HG03460 (cell line): ENCODE measurements at regions not wholly inside any gene's neighbourhood (a gene's known extent, or its start where the extent isn't known, plus 50 kb on each side); places are given as distances from the start of the nearest gene placed in this dataset.
"Not testable (repeated sequence)": the region's sequence is repeated elsewhere in the genome, so short reads cannot be mapped to it uniquely, and the experiment has no call there.

ENCODE experiments used
- ATAC-seq: cut with Tn5 transposase; IDR thresholded peaks from one replicate; pipeline ENCODE4 v1.9.1; 2021; ENCODE audit not compliant: unreplicated experiment

DNA sequence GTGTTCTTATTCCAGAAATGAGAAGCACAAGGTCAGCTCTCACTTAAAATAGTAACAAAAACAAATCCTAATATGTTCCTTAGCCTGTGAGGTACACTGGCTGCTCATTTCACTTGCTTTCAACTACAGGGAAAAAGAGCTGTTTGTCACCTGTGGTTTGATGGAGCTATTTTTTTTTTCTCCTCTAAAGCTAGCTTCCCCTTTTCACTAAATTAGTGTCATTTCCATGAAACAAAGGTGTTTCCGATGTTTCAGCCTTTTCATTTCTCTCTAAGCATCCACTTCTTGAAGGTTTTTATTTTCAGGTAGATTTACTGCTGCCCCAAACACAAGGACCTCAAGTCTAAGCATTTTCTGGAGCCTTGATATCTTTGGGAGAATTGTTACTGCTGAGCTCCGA lies 148.6 kb downstream of the RBMX2 start:
- no peak for ATAC-seq

DNA sequence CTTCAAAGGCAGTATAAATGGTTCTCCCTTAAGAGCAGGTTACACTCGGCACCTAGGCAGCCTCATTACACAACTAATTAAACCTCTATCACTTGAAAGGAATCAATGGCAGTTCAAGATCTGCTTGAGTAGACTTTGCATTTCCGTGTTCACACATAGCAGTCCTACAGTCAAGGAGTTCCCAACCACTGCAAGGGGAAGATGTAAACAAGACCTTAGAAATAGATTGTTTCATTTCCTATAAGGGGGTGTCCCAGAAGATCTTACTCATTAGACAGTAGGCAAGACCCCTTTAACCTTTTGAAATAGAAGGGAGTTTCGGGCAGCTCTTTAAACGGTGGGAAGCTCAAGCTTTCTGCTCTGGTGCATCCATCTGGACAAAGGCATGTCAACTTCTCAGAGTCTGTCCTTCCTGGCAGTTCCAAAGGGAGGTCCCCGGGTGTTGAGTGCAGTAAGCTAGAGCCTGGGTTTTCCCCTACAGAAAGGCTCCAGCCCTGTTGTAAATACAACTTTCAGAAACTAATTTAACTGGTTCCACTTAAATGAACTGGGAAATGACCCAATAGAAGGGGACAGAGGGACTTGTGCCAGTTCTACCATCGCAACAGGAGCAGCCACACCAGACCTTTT lies 150.8 kb downstream of the RBMX2 start:
- peak; percentile 90 for ATAC-seq

DNA sequence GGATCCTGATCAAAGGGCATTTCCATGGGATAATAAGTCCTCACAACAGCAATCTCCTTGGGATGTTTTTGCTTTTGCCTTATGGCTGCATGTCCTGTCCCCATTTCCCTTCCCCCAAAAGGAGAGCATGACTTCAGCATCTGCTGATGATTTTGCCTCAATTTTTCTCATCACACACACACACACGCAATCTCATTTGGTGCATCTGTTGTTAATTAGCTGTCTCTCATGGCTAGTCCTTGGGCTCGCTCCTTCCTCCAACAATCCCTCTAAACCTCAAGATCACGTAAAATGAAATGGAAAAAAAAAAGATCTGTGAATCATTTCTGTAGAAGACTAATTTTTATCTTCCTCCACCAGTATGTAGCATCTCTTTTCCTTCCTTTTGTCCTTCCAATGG lies 153.6 kb downstream of the RBMX2 start:
- ATAC-seq: no peak

DNA sequence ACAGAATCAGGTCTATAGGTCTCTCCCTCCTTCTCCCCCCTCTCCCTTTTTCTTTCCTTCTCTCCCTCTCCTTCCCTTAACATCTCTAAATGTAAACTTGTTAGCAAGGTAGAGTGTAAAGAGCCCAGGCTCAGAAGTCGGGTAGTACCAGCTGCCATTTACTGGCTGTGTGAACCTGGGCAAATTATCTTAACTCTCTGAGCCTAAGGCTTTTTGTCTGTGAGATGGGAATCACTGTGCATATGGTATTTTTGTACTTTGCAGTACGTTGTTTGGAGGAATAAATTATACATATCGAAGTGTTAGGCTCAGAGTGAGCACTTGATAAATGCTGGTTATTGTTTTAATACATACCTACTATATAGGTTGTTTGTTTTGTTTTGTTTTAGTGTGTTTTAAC lies 154.0 kb downstream of the RBMX2 start:
- no peak for ATAC-seq

DNA sequence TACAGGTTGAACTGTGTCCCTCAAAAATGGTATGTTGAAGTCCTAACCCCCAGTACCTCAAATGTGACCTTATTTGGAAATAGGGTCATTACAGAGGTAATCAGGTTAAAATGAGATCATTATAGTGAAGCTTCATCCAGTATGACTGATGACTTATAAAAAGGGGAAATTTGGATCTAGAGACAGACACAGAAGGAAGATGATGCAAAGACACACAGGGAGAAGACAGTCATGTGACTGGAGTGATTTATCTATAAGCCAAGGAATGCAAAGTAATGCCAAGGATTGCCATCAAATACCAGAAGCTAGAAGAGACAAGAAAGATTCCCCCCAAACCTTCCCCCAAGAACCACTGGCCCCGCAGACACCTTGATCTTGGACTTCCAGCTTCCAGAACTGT lies 155.2 kb downstream of the RBMX2 start:
- no peak for ATAC-seq

DNA sequence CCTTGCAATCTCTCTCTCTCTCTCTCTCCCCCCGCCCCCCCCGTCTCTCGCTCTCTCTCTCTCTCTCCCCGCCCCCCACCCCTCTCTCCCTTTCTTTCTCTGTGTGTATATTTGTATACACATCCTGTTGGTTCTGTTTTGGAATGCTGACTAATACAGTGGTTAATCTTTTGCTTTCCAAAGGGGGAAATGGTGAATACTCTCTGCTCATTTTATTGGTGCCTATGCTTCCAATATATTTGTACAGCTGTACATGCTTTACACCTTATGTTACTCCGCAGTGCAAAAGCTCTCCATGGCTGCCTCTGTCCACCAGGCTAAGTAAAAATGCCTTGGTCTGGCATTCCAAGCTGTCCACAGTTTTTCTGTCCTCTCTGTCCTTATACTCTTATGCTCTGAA lies 158.8 kb downstream of the RBMX2 start:
- no peak for ATAC-seq

DNA sequence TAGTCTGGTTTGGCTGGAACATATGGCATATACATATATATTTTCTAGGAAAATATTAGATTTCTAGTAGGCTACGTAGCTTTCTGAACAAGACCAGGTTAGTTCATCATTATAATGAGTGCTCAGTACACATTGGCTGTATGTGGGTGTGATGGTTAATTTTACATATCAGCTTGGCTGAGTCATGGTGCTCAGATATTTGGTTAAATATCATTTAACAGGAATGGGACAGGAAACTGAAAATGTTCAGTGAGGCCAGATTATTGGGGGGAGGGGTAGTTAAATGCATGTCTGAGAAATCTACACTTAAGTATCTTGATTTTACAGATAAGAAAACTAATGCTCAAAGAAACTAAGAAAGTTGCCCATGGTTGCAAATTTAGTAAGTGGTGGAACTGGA lies 160.1 kb downstream of the RBMX2 start:
- no peak for ATAC-seq

DNA sequence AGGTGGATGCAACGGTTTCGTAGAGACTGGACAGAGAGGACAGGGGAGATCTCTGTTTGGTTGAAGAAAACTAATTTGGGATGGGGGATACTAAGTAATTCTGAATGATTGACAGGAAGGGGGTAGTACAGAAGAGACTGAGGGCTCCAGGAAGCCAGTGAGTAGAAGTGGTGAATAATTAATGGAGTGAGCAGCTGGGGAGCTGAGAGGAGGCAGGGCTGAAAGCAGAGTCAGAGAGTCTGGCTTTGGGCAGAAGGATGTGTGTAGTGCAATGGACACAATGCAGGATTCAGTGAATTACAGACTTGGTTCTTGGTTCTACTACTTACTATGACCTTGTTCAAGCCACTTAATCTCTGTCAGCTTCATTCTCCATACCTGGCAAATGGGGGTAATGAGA lies 161.7 kb downstream of the RBMX2 start:
- peak; percentile 79 for ATAC-seq

DNA sequence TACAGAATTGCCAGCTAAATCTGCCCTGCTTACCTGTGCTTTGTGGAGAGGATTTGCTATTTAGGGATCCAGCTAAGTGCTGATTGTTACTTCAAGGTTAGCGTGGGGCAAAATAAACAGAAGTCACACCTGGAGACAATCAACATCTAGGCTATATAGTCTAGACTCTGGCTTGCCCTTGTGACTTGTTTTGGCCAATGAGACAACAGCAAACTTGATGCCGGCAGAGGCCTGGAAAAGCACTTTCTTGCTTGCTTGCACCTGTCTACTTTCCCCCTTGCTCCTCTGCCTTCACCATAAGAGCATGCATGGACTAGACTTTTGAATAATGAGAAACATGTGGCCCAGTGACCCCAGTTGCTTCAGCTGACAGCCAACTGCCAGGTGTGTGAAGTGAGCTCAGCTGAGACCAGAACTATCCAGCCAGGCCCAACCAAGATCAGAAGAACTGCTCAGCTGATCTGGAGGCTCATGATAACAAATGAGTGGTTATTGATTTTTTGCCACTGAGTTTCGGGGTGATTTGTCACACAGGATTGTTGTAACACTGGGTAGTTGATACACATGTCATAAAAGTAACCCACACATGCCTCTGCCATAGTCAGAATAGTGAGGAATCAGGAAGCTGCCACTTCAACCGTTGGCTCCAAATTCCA lies 164.4 kb downstream of the RBMX2 start:
- no peak for ATAC-seq

DNA sequence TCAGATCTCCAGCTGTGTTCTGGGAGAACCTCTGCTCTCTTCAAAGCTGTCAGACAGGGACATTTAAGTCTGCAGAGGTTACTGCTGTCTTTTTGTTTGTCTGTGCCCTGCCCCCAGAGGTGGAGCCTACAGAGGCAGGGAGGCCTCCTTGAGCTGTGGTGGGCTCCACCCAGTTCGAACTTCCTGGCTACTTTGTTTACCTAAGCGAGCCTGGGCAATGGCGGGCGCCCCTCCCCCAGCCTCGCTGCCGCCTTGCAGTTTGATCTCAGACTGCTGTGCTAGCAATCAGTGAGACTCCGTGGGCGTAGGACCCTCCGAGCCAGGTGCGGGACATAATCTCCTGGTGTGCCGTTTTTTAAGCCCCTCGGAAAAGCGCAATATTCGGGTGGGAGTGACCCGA lies 171.2 kb downstream of the RBMX2 start:
- ATAC-seq: not testable (repeated sequence)
